SK-N-SH (cell line): ENCODE measurements at regions not wholly inside any gene's neighbourhood (a gene's known extent, or its start where the extent isn't known, plus 50 kb on each side); places are given as distances from the start of the nearest gene placed in this dataset.

ENCODE experiments used
- CHD2 ChIP-seq: fragments of 150-350 bp; IDR thresholded peaks from 2 replicates; pipeline ENCODE4 v1.6.1; 2018; ENCODE audit warnings: low read length; ENCODE audit not compliant: partially characterized antibody
- ELF1 ChIP-seq: IDR thresholded peaks from 2 replicates; pipeline ENCODE4 v1.4.0; 2012
- EP300 ChIP-seq, 2 experiments: IDR thresholded peaks; 2 replicates each; pipeline versions ENCODE4 v1.4.0 to v1.6.1; 2012; ENCODE audit warnings: borderline replicate concordance in 1 of 2, low read depth in 1 of 2, low read length in 1 of 2
- EZH2phosphoT487 ChIP-seq: fragments of 200-600 bp; sonication (generic); IDR thresholded peaks from 2 replicates; pipeline ENCODE4 v1.6.1; 2017; ENCODE audit warnings: low read depth, mixed run types, mild to moderate bottlenecking, antibody characterized with exemption, moderate library complexity, borderline replicate concordance
- POLR2AphosphoS5 ChIP-seq: IDR thresholded peaks from 2 replicates; pipeline ENCODE4 v1.6.1; 2012; ENCODE audit warnings: low read depth, low read length
- RAD21 ChIP-seq: IDR thresholded peaks from 2 replicates; pipeline ENCODE4 v1.6.1; 2012; ENCODE audit warnings: mild to moderate bottlenecking, low read length
- RFX5 ChIP-seq: IDR thresholded peaks from 2 replicates; pipeline ENCODE4 v1.6.1; 2012; ENCODE audit warnings: mild to moderate bottlenecking, improper control_type of control experiment, low read length
- RXRA ChIP-seq: IDR thresholded peaks from 2 replicates; pipeline ENCODE4 v1.4.0; 2012; ENCODE audit warnings: low read depth, mild to moderate bottlenecking, borderline replicate concordance
- SMC3 ChIP-seq: IDR thresholded peaks from 2 replicates; pipeline ENCODE4 v1.6.1; 2012; ENCODE audit warnings: low read depth, low read length, improper control_type of control experiment
- TAF1 ChIP-seq: IDR thresholded peaks from 2 replicates; pipeline ENCODE4 v1.6.1; 2012; ENCODE audit warnings: low read depth, mild to moderate bottlenecking, low read length, moderate library complexity, borderline replicate concordance
- YY1 ChIP-seq: IDR thresholded peaks from 2 replicates; pipeline ENCODE4 v1.4.0; 2012; ENCODE audit warnings: low read depth, mild to moderate bottlenecking
- TF ChIP-seq, protein P1 (sequence below): fragments of 200-600 bp; sonication (generic); IDR thresholded peaks from 2 replicates; pipeline ENCODE4 v1.6.1; 2017; ENCODE audit warnings: antibody characterized with exemption, mild to moderate bottlenecking, moderate library complexity
- TF ChIP-seq, protein P2 (sequence below): IDR thresholded peaks from 2 replicates; pipeline ENCODE4 v1.4.0; 2012; ENCODE audit warnings: low read depth

DNA sequence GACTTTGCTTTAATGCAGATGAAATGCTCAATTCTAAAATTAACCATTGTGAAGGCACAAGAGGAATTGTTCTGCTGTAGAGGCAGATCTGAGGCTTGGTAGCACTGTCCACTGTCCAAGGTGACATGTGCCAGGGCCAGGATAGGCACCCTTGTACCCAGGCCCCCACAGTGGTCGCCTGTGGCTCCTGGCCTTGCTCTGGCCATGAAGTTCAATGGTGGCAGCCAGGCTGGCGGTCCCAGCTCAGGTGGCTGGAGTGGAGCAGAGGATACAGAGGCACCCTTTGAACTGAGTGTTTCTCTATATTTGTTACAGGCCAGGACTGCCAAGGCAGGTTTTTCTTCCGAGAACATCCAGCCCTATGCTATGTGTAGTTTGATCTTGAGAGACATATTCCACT, 102.6 kb downstream of the PTGS2 start:
- TF ChIP-seq SMC3 (no peak), ELF1 (no peak), YY1 (no peak), RAD21 (no peak), TAF1 (no peak), CHD2 (no peak), POLR2AphosphoS5 (no peak), RXRA (no peak), EZH2phosphoT487 (no peak), RFX5 (no peak), EP300 (IDR thresholded peaks at IDR 0.05; ENCODE audit: borderline replicate concordance in 1 of 2, low read depth in 1 of 2, low read length in 1 of 2) (no peak)
- TF ChIP-seq, protein P1, sequence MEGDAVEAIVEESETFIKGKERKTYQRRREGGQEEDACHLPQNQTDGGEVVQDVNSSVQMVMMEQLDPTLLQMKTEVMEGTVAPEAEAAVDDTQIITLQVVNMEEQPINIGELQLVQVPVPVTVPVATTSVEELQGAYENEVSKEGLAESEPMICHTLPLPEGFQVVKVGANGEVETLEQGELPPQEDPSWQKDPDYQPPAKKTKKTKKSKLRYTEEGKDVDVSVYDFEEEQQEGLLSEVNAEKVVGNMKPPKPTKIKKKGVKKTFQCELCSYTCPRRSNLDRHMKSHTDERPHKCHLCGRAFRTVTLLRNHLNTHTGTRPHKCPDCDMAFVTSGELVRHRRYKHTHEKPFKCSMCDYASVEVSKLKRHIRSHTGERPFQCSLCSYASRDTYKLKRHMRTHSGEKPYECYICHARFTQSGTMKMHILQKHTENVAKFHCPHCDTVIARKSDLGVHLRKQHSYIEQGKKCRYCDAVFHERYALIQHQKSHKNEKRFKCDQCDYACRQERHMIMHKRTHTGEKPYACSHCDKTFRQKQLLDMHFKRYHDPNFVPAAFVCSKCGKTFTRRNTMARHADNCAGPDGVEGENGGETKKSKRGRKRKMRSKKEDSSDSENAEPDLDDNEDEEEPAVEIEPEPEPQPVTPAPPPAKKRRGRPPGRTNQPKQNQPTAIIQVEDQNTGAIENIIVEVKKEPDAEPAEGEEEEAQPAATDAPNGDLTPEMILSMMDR, result no peak
- TF ChIP-seq, protein P2, sequence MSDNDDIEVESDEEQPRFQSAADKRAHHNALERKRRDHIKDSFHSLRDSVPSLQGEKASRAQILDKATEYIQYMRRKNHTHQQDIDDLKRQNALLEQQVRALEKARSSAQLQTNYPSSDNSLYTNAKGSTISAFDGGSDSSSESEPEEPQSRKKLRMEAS, result no peak
